Stimulated activated CD8-positive, alpha-beta memory T cell treated with anti-CD3 and anti-CD28 coated beads, Interleukin-4, amount 100 ng/mL, for 48 hours (primary cell): ENCODE measurements at regions not wholly inside any gene's neighbourhood (a gene's known extent, or its start where the extent isn't known, plus 50 kb on each side); places are given as distances from the start of the nearest gene placed in this dataset.

Source experiments
- DNase-seq: peaks from one replicate; pipeline ENCODE4 v3.0.0-alpha.2; 2020

DNA sequence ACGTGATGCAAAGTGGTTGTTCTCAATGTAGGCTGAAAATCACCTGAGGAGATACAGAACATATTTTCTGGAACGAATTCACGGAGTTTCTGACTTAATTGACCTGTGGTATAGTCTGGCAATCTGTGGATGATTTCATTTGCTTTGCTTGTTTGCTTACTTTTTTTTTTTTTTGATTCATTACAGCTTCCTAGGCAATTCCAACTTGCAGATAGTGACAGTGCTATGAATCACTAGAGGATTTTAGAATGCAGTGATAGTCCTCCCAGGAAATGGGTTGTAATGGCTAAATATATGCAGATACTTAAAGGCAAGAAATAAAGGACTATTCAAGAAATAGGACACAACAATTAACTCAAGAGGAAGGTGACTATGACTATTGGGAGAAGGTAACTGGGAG, 1378.1 kb upstream of the PRMT6 start:
- DNase-seq, result no peak

DNA sequence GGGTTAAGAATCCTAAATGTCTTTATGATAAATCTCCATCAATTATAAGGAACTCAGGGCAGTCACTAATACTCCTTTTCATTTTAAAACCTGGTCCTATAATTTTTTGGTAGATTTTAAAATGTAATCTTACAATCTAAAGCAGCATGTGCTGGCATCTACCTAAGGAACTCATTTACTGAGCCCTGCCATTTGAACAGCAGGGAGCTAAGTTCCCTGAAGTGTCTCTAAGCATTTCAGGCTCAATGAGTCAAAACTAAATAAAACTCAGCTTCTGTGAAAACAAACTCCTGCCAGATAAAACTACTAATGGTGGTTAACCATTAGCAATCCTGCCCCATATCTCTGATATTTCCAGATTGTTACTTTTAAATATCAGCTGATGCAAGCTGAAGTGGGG, 1371.8 kb upstream of the PRMT6 start:
- DNase-seq, result no peak

DNA sequence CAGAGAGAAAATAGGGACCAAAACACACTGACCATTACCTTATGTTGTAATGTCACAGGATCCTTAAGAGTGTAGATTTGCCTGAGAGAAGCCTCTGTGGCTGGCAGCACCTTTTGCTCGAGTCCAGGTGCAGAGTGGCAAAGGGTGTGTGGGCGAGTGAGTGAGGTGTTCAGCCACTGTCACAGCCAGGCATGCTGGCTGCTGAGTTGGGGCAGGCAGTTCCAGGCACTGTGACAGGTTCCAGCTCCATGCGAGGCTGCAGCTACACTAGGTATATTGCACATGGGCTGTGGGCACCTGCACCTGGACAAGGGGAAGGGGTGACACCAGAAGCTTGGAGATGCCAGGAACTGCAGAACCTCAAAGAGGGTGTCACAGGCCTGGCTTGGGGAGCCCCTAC, 1370.4 kb upstream of the PRMT6 start:
- no peak for DNase-seq

DNA sequence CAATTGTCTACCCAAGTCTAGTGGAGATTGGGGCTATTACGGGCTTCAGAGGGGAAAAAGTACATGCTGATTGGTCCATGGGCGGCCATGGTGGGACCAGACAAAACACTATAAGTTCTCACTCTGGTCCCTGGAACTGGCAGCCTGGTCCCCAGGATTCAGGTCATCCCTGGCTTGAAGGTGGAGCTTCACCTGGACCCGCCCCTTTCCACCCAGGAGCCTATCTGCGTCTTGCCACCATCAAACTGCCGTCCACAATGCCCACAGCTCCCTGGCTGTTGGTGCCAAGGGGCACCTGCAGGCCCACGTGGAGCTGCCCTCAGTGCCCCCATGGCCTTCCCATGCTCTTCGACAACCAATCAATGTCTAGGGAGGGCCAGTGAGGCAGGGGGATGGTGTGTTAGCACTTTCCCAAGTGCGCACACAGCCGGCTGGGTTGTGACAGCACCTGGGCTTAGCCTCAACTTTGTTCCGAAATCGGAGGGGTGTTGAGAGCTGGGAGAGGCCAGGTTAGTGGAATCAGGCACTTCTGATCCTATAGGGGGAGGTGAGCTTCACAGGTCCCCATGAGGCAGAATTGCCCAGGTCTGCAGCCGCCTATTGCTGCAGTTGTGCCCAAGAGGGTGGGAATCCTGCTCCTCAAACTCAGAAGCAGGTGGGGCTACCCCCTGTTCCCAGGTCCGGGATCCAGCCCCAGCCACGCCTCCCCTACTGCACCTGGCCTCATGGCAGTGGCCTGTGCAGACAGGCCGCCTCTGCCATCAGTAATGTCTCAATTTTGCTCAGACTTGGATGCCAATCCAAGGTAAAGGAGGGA, 1369.4 kb upstream of the PRMT6 start:
- no peak for DNase-seq

DNA sequence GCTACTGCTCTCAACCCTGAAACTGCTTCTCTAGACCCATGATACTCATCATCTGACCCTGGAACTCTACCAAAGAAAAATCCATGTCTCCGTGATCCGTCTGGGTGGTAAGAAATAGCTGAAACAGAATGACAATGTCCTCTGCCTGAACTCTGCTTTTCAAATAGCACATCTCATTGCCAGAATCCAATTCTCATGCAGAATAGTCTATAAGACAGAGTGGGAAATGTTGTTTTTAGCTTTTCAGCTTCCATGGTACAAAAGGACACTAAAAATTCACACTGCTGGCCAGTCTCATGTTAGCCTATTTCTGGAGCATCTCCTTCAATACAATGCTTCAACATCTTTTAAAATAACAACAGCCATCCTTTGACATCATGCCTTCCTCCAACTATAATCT, 1355.8 kb upstream of the PRMT6 start:
- no peak for DNase-seq

DNA sequence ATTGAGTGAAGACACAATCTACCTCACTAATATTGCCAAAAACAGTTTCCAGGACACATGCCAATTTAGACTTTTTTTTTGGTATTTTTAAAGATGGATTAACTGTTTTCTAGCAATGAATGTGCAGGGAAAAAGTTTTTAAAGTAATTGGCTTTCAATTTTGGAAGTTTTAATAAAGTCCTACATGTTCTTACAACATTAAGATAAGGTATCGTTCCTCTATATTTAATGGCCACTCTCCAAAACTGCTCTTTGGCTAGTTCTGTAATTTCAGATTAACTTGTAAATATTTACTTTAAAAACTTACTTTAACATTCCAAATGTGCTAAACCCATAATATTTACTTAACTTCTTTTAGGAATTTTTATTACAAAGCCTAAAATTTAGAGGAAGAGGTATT, 1332.2 kb upstream of the PRMT6 start:
- DNase-seq, result no peak

DNA sequence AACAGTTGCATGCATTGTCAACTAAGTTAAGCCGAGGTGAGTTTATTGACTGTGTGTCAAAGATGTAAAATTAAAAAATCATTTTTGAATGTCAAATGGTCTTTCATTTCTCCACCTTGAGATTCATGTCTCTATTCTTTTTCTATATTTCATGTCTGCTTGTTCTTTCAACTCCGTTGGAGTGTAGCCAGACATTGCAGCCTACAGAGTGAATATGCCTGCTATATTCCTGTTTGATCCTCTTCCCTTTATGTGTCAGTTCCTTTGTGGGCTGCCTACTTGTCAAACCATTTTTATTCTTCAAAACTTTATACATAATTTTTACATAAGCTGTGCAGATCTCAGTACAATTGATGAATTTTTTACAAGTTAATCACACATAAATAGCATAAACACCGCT, 1325.8 kb upstream of the PRMT6 start:
- no peak for DNase-seq

DNA sequence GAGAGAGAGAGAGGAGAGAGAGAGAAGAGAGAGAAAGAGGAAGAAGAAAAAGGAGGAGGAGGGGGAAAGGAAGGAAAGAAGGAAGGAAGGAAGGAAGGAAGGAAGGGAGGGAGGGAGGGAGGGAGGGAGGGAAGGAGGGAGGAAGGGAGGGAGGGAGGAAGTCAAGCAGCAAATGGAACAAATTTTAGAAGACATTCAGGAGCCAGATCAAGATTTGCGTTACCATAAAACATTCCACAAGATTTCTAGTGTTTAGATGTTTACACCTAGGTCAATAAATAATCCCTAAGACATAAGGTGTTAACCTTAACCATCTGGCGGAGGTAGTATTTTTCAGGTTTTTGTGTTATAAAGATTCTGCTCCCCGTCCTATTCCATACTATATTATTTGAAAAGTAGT, 1320.1 kb upstream of the PRMT6 start:
- no peak for DNase-seq

DNA sequence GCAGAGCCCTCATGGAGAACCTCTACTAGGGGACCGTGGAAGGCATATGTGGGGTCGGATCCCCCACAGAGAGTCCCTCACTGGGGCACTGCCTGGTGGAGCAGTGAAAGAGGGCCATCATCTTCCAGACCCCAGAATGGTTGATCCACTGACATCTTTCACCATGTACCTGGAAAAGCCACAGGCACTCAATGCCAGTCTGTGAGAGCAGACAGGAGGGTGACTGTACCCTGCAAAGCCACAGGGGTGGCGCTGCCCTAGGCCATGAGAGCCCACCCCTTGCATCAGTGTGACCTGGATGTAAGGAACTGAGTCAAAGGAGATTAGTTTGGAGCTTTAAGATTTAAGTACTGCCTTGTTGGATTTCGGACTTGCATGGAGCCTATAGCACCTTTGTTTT, 1276.7 kb upstream of the PRMT6 start:
- DNase-seq, result no peak

DNA sequence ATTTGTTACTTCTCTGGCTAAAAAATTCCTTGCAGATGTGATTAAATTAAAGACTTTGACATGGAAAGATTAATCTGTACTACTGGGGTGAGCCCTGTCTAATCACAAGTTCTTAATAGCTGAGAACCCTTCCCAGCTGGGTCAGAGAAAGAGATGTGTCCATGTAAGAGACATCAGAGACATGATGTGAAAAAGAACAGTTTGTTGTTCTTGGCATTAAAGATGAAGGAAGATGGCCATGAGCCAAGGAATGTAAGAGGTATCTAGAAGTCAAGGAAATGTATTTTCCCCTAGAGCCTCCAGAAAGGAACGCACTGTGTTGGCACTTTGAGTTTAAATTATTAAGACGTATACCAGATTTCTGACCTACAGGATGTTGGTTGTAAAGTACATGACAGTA, 1271.5 kb upstream of the PRMT6 start:
- no peak for DNase-seq

DNA sequence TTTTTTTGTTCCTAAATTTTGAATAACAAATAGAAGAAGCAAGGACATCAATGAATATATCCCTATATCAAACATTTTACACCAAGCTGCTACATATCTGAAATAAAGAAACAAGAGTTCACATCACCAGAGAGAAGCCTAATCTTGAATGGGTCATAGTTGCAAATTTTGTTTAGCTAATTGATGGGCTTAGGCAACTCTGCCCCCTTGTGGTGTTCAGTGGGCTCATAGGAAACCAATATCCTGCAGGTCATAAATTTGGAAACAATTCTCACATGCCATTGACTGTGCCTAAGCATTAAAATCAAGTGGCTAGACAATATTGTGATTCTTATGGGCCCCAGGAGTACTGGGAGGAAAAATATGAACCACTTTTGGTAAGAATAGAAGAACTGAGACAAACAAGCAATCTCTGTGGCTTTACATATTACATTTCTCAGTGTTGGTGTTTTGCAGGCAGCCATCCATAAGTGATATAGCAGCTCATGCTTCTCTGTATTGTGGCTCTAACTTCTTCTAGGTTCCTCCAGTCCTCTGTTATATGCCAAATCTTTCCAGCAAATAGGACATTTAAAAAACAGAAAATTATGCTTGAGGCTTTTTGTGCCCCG, 1262.8 kb upstream of the PRMT6 start:
- DNase-seq, result peak; percentile 37

DNA sequence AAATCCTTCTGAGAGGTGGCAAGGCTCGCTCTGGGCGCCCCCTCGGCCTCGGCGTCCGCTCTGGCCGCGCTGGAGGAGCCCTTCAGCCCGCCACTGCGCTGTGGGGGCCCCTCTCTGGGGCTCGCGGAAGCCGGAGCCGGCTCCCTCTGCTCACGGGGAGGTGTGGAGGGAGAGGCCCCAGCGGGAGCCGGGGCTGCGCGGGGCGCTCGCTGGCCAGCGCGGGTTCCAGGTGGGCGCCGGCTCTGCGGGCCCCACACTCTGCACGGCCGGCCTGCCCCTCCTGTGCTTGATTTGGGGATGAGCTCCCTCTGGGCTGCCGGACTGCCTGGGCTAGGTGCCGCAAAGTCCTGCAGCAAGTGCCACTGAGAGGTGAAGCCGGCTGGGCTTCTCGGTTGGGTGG, 1260.7 kb upstream of the PRMT6 start:
- DNase-seq, result no peak

DNA sequence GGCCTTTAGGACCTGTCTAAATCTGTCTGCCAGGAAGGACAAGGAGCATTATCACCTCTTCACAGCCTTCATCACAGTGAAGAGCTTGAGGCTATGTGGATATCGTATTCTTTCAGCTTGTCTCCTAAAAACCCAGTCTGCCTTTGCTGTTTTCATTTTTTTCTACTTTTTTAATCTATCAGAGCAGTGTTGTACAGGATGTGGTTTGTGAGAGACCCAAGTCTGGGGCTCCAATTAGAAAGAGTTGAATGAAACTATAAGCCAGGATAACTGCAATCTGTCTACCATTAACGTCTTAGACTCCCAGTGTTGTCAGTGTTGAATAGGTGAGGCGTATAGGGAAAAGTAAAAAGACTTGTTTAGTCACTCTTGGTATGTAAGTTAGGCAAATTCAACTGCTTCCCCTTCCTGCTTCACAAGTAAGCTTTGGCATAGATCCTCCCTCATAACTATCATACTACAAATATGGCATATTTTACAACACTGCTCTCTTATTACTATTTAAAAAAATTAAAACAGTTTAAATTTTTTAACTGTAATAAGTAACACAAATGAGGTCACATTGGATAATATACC, 1225.8 kb upstream of the PRMT6 start:
- no peak for DNase-seq

DNA sequence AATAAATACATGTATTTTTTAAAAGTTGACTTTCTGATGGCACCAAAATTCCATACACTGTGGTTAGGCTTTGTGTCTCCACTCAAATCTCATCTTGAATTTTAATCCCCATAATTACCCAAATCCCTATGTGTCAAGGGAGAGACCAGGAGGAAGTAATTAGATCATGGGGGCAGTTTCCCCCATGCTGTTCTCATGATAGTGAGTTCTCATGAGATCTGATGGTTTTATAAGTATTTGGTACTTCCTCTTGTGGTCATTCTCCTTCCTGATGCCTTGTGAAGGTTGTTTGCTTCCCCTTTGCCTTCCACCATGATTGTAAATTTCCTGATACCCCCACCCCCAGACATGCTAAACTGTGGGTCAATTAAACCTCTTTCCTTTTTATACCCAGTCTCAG, 1218.4 kb upstream of the PRMT6 start:
- no peak for DNase-seq

DNA sequence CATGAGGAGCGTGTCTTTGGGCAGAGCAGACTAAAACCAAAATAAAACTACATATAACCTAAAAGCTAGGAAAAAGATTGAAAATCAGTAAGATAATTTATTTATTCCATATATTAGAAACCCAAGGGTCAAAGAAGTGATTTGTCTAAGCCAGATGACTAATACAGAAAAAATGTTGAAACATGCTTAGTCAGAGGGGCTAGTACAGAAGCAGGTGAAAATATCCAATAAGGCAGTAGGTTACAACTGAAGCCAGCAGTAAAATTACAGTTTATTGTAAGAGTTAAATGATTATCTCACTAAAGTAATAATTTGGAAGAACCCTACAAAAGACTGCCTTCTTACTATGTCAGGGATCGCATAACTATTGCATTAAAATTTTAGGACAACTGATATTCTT, 1190.9 kb upstream of the PRMT6 start:
- no peak for DNase-seq

DNA sequence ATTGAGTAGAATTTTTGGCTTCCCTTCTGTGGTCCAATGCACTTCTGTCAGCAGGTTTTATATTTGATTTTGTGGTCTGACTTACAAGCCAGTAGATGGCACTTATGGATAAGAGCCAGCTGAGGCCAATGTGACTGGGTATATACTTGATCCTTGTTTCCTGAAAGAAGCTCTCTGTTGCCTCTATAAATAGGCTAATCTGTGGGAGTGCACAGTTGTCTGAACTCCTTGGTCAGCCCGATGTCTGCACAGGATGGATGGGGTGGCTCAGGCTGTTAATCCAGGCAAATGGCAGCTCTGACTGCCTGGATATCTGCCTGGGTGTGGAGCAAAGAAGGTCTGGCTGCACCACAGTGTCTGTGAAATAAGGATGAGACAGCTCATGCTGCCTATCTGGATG, 1183.7 kb upstream of the PRMT6 start:
- DNase-seq, result no peak

DNA sequence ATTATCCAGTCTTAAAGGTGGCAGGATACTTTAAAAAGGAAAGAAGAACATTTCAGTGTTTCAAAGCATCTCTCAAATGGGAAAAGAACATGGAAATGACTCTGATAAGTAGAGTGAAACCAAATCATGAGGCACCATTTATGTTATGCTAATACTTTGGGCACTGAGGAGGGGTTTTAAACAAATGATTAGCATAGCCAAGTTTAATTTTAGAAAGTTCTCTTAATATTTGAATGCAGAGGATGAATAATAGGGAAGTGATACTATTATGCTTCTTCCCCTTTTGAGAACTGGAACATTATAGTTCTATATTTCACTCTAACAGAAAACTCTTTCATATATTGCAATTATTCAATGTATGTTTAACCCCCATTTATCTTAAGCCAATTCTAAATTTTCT, 1181.9 kb upstream of the PRMT6 start:
- DNase-seq, result no peak

DNA sequence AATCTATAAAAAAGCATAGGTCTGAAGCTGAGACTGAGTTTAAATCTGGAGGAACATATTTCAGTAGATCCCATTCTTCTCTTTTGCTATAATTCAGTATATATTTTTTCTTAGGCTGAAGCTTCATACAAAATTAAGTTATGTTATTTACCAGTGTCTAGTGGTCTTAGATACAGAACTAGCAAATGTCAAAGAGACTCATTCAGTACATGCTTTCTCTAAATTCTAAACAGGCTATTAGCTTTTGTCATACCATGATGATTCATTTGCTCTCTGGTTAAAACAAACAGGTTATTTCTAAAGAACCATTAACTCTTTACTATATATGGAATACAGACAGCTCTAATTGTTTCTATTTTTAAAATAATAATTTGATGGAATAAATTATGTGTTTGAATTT, 1170.2 kb upstream of the PRMT6 start:
- no peak for DNase-seq

DNA sequence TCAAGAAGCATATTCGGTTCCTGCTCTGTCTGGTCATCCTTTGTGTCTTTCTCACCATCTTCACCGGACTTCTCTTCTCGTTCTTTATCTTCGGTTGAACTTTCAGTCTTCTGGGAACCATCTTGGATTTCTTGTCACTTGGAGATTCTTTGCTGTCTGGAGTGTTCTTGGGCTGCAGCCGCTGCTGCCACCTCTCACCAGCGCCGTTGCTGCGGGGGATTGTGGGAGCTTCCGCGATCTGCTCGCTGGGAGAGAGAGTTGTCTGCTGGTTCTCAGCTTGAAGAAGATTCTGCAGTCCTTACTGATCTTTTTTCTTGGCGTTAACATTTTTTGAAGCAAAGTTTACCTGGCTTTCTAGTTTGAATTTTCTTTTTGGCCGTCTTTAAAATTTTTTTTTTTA, 1165.2 kb upstream of the PRMT6 start:
- no peak for DNase-seq

DNA sequence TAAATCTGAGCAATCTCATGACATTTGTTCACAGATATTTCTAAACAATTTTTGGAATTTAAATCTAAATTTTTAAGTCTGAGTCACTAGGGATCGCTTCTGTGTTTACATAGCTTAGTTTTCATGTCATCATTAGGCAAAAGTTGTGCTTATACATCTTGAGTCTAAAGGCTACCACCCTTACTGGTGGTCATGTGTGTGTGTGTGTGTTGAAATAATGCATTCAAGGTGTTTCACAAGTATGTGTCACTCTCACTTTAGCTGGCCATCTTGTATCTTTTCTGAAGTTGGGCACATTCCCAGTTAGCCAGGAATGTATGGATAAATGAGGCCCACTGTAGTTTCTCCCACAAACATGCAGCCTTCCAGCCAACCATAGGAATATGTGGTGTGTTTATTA, 1162.5 kb upstream of the PRMT6 start:
- DNase-seq, result no peak

DNA sequence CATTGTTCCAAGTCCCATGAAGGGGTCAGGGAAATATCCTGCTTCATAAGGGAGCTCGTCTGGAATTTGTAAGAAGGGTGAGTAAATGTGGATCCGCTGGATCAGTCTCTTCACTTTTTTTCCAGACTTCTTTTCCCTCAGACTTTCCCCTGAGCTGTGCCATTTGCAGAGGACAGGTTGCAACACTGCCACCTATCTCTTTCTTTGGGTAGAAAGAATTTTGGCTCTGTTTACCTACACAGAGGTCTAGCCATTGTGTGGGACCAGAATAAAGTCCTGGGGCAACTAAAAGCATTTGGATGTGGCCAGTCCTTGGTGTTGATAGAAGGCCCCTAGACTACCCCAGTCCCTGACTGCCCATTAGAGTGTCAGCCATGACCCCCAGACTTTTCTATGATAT, 1146.7 kb upstream of the PRMT6 start:
- DNase-seq, result no peak

DNA sequence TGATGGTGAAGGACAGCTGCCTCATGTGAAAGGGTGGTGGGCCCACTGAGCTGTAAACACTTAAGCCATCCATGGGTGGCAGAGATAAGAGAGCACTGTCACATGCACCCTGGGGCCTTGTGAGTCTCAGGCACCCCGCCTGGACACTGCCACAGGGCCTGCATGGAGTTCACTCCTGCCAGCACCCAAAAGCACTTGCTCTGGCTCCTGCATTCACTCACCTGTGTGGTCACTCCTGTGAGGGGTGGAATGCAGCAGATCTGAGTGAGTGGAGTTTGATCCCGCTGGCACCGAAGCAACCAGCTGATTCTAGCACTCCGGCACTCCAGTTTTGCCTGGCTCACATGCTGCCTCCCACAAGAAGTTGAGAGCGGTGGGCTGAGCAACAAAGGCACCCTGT, 1142.1 kb upstream of the PRMT6 start:
- no peak for DNase-seq

DNA sequence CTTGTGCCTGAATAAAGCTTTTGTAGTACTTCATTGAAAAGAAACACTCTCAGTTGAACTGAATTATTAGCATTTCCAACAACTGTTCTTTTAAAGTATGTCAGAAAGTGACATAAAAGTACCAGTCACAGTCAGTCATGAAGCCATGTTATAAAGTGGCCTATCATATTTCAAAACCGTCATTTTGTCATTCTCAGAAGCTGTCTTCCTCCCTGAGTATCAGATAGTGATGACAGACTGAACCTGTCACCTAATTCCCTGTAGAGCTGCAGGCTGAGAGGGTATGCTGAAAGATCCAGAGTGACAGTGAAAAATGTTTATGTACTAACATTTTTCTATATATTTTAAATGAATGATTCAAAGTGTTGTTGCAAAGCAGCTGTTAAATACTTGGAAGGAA, 1121.7 kb upstream of the PRMT6 start:
- no peak for DNase-seq

DNA sequence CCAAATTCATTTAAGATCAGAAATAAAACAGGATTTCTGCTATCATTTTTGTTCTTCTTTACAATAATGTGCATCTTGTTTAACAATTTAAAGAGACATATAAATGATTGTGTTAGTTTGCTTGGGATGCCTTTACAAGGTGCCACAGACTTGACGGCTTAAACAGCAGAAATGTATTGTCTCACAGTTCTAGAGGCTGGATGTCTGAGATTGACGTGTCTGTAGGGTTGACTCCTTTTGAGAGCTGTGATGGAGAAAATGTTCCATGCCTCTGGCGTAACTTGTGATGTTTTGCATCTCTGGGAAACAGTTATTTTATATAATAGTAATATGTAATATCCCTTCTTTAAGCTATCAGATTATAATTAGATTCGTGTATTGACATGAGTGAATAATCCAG, 1091.6 kb upstream of the PRMT6 start:
- no peak for DNase-seq

DNA sequence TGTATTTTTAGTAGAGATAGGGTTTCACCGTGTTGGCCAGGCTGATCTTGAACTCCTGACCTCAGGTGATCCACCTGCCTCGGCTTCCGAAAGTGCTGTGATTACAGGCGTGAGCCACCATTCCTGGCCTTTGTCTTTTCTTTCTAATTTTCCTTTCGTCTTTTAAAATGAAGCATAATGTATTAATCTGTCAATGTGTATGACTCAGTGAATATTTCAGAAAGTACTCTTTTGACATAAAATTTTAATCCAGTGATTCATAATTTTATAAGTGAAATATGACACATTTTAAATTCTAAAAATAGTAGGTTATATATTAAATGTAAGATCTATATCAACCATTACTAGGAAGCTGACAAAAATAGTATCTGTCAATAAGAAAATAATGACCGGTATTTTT, 1059.0 kb upstream of the PRMT6 start:
- no peak for DNase-seq
